HCT116 (cell line): ENCODE measurements at regions not wholly inside any gene's neighbourhood (a gene's known extent, or its start where the extent isn't known, plus 50 kb on each side); places are given as distances from the start of the nearest gene placed in this dataset.

Experiments
- ATAC-seq: fragments of 200-7000 bp; cut with Tn5 transposase; 2 replicates; pipeline ENCODE4 v1.9.1; 2020; ENCODE audit warnings: mild to moderate bottlenecking, moderate library complexity
- BruUV-seq: library from RNA; stranded (reverse); fragments of 400-500 nt; replicated peaks from 2 replicates; lab custom pipeline; 2021; lab: Mats Ljungman, UMichigan
- CTCF ChIA-PET: fragments of 300-600 bp; sonication (Branson Sonifier 250); formaldehyde crosslinking; loops from one replicate; lab custom pipeline; 2021; ENCODE audit warnings: antibody characterized with exemption; lab: Charles Lee
- POLR2A ChIA-PET: fragments of 300-600, 350-600 bp; sonication (Branson Sonifier 250); formaldehyde crosslinking; loops from one replicate; lab custom pipeline; 2021; ENCODE audit warnings: antibody characterized with exemption; lab: Charles Lee
- RAD21 ChIA-PET, 2 experiments: fragments of 300-600 bp; sonication (Branson Sonifier 250); formaldehyde crosslinking; loops; one replicate each; lab custom pipeline; 2023; ENCODE audit warnings: low total read pairs in 2 of 2; ENCODE audit not compliant: uncharacterized antibody in 2 of 2, unreplicated experiment in 2 of 2, low non-redundant PET in 1 of 2; lab: Charles Lee
- DNase-seq: peaks from one replicate; pipeline ENCODE4 v3.0.0-alpha.2; 2010; ENCODE audit warnings: low read depth, low spot score
- H2AFZ ChIP-seq: fragments of 200-600 bp; shearing (Covaris generic), sonication (generic); 2 replicates; pipeline ENCODE4 v1.6.1; 2017; ENCODE audit warnings: low read depth, mixed run types, mixed read lengths, antibody characterized with exemption, low read length; ENCODE audit not compliant: poor library complexity, severe bottlenecking
- H3K27ac ChIP-seq: 2 replicates; pipeline ENCODE4 v1.5.1; 2012; ENCODE audit warnings: low read depth, low read length
- H3K27me3 ChIP-seq: fragments of 200-600 bp; sonication (generic); 2 replicates; pipeline ENCODE4 v1.6.1; 2016; ENCODE audit warnings: mixed run types, low read length, mixed read lengths; ENCODE audit not compliant: insufficient read depth
- H3K36me3 ChIP-seq, 2 experiments: fragments of 200-500 bp in 1 of 2; fragments of 200-600 bp in 1 of 2; sonication (Bioruptor generic) in 1 of 2; sonication (generic) in 1 of 2; 2 replicates each; pipeline versions ENCODE4 v1.5.1 to v1.6.1; 2014 to 2016; ENCODE audit warnings: low read length in 2 of 2, inconsistent platforms in 1 of 2, mixed read lengths in 1 of 2, mixed run types in 1 of 2; ENCODE audit not compliant: insufficient read depth in 2 of 2, control insufficient read depth in 1 of 2
- H3K4me1 ChIP-seq, 2 experiments: fragments of 200-600 bp in 1 of 2; sonication (generic) in 1 of 2; 2 replicates each; pipeline versions ENCODE4 v1.5.1 to v1.6.1; 2012 to 2017; ENCODE audit warnings: low read length in 2 of 2, inconsistent platforms in 1 of 2, mild to moderate bottlenecking in 1 of 2, mixed read lengths in 1 of 2, mixed run types in 1 of 2, moderate library complexity in 1 of 2; ENCODE audit not compliant: insufficient read depth in 2 of 2, control insufficient read depth in 1 of 2
- H3K4me2 ChIP-seq: fragments of 200-600 bp; sonication (generic); 2 replicates; pipeline ENCODE4 v1.6.1; 2017; ENCODE audit warnings: mixed run types, low read length, mixed read lengths
- H3K4me3 ChIP-seq, 2 experiments: fragments of 200-600 bp in 1 of 2; sonication (generic) in 1 of 2; replicated peaks in 1 of 2; 2 replicates each; pipeline ENCODE4 v1.5.1; 2011 to 2016; ENCODE audit warnings: low read length in 2 of 2, control low read depth in 1 of 2, low read depth in 1 of 2, mild to moderate bottlenecking in 1 of 2, mixed read lengths in 1 of 2, mixed run types in 1 of 2
- H3K79me2 ChIP-seq: fragments of 200-600 bp; sonication (generic); 2 replicates; pipeline ENCODE4 v1.6.1; 2017; ENCODE audit warnings: mild to moderate bottlenecking, mixed run types, low read length, moderate library complexity, mixed read lengths; ENCODE audit not compliant: insufficient read depth
- H3K9ac ChIP-seq: fragments of 200-600 bp; sonication (generic); 2 replicates; pipeline ENCODE4 v1.6.1; 2016; ENCODE audit warnings: low read length, mixed read lengths
- H3K9me2 ChIP-seq: fragments of 200-600 bp; sonication (generic), shearing (Covaris generic); 2 replicates; pipeline ENCODE4 v1.6.1; 2017; ENCODE audit warnings: mixed run types, mild to moderate bottlenecking, moderate library complexity; ENCODE audit not compliant: insufficient read depth
- H3K9me3 ChIP-seq, 2 experiments: fragments of 200-500 bp in 1 of 2; fragments of 200-600 bp in 1 of 2; sonication (Bioruptor generic) in 1 of 2; sonication (generic) in 1 of 2; 2 replicates each; pipeline ENCODE4 v1.6.1; 2014 to 2017; ENCODE audit warnings: low read length in 2 of 2, mixed read lengths in 2 of 2, inconsistent platforms in 1 of 2, low read depth in 1 of 2, mild to moderate bottlenecking in 1 of 2, mixed run types in 1 of 2, moderate library complexity in 1 of 2; ENCODE audit not compliant: control insufficient read depth in 1 of 2, insufficient read depth in 1 of 2
- H4K20me1 ChIP-seq: fragments of 200-600 bp; sonication (generic), shearing (Covaris generic); 2 replicates; pipeline ENCODE4 v1.6.1; 2017; ENCODE audit warnings: mixed run types, mild to moderate bottlenecking, moderate library complexity; ENCODE audit not compliant: insufficient read depth
- ATF3 ChIP-seq: IDR thresholded peaks from 2 replicates; pipeline ENCODE4 v1.6.1; 2012
- CBX3 ChIP-seq: IDR thresholded peaks from 2 replicates; pipeline ENCODE4 v1.6.1; 2012; ENCODE audit warnings: low read depth
- CEBPB ChIP-seq: IDR thresholded peaks from 2 replicates; pipeline ENCODE4 v1.6.1; 2012; ENCODE audit warnings: low read depth
- EGR1 ChIP-seq: IDR thresholded peaks from 2 replicates; pipeline ENCODE4 v1.6.1; 2012; ENCODE audit warnings: low read depth
- ELF1 ChIP-seq: IDR thresholded peaks from 2 replicates; pipeline ENCODE4 v1.6.1; 2012; ENCODE audit warnings: low read depth, borderline replicate concordance
- EZH2 ChIP-seq: fragments of 200-600 bp; sonication (generic); IDR thresholded peaks from 2 replicates; pipeline ENCODE4 v1.6.1; 2017; ENCODE audit warnings: antibody characterized with exemption, mixed run types
- EZH2phosphoT487 ChIP-seq: fragments of 200-600 bp; IDR thresholded peaks from 2 replicates; pipeline ENCODE4 v1.6.1; 2018; ENCODE audit warnings: antibody characterized with exemption, borderline replicate concordance
- JUND ChIP-seq: IDR thresholded peaks from 2 replicates; pipeline ENCODE4 v1.6.1; 2012
- MAX ChIP-seq: IDR thresholded peaks from 2 replicates; pipeline ENCODE4 v1.6.1; 2012
- POLR2A ChIP-seq: IDR thresholded peaks from 2 replicates; pipeline ENCODE4 v1.7.0; 2011; ENCODE audit warnings: borderline replicate concordance; ENCODE audit not compliant: insufficient read depth, insufficient read length; ENCODE audit errors: extremely low read depth
- RAD21 ChIP-seq: IDR thresholded peaks from 2 replicates; pipeline ENCODE4 v1.6.1; 2012; ENCODE audit warnings: low read depth, mild to moderate bottlenecking
- REST ChIP-seq: IDR thresholded peaks from 2 replicates; pipeline ENCODE4 v1.6.1; 2012; ENCODE audit warnings: low read depth
- SIN3A ChIP-seq: IDR thresholded peaks from 2 replicates; pipeline ENCODE4 v1.6.1; 2012; ENCODE audit warnings: low read depth
- SP1 ChIP-seq: IDR thresholded peaks from 2 replicates; pipeline ENCODE4 v1.6.1; 2012; ENCODE audit warnings: low read depth
- SRF ChIP-seq: IDR thresholded peaks from 2 replicates; pipeline ENCODE4 v1.6.1; 2012; ENCODE audit warnings: low read depth
- TCF7L2 ChIP-seq: IDR thresholded peaks from 2 replicates; pipeline ENCODE4 v1.7.0; 2011; ENCODE audit warnings: borderline replicate concordance, inconsistent platforms; ENCODE audit not compliant: insufficient read depth, insufficient read length; ENCODE audit errors: extremely low read depth
- YY1 ChIP-seq: IDR thresholded peaks from 2 replicates; pipeline ENCODE4 v1.6.1; 2011; ENCODE audit warnings: low read length, low read depth, moderate library complexity, mild to moderate bottlenecking; ENCODE audit not compliant: insufficient replicate concordance; ENCODE audit errors: extremely low read depth
- ZBTB33 ChIP-seq: IDR thresholded peaks from 2 replicates; pipeline ENCODE4 v1.6.1; 2011; ENCODE audit warnings: mild to moderate bottlenecking, low read length, moderate library complexity; ENCODE audit not compliant: insufficient replicate concordance; ENCODE audit errors: extremely low read depth
- ZFX ChIP-seq: fragments of 450-650 bp; IDR thresholded peaks from 2 replicates; pipeline ENCODE4 v1.6.1; 2017
- intact Hi-C: fragments of 100-400 bp; cut with micrococcal nuclease; formaldehyde crosslinking; loops from 2 replicates; pipeline ENCODE4 v1.10.0; 2022

- no peaks in the 10 kb centered on the region for H3K36me3 ChIP-seq
- H3K27me3 ChIP-seq = peaks cover 29% of the 10 kb centered on the region
- ATAC-seq (no peak), DNase-seq (no peak)
- no peak for TF ChIP-seq CEBPB
- TF ChIP-seq EGR1 = no peak
- TF ChIP-seq ELF1 = no peak
- TF ChIP-seq MAX = no peak
- no peak for TF ChIP-seq POLR2A
- TF ChIP-seq ZFX = no peak
- TF ChIP-seq CBX3 = no peak
- TF ChIP-seq SIN3A = no peak
- no peak for TF ChIP-seq ZBTB33
- TF ChIP-seq YY1 = no peak
- no peak for TF ChIP-seq SP1
- no peak for TF ChIP-seq TCF7L2
- TF ChIP-seq EZH2 = no peak
- no peak for TF ChIP-seq ATF3
- no peak for TF ChIP-seq EZH2phosphoT487
- TF ChIP-seq SRF = no peak
- TF ChIP-seq JUND = no peak
- no peak for TF ChIP-seq RAD21
- TF ChIP-seq REST = no peak
- ChIA-PET CTCF (no interaction called here), RAD21 (no interaction called here), POLR2A (no interaction called here)
- intact Hi-C loops = no loop called here
- H3K4me1 ChIP-seq = no peaks in the 10 kb centered on the region
- H2AFZ ChIP-seq = no peak overlapping the region
- no peaks in the 10 kb centered on the region for H3K9me3 ChIP-seq
- BruUV-seq = no TSS peak
- H3K79me2 ChIP-seq = no peaks in the 10 kb centered on the region
- no peaks in the 10 kb centered on the region for H3K9me2 ChIP-seq
- no peak overlapping the region for H3K4me2 ChIP-seq
- H3K9ac ChIP-seq = no peak overlapping the region
- H3K4me3 ChIP-seq = no peak overlapping the region
- no peak overlapping the region for H3K27ac ChIP-seq
- H4K20me1 ChIP-seq = no peaks in the 10 kb centered on the region
Observed at GRCh38 chr3:181330257-181330656, 340.7 kb upstream of the DNAJC19 start.
